ENCODE measurements at regions not wholly inside any gene's neighbourhood (a gene's known extent, or its start where the extent isn't known, plus 50 kb on each side); places are given as distances from the start of the nearest gene placed in this dataset.
"Not testable (repeated sequence)": the region's sequence is repeated elsewhere in the genome, so short reads cannot be mapped to it uniquely, and the experiment has no call there.

- DNase-seq, result not testable (repeated sequence)
These were observed 56.6 kb upstream of the ZNF519 start for GRCh38 chr18:14188751-14189406.

Data from inflammatory macrophage (primary cell).